ENCODE measurements at regions not wholly inside any gene's neighbourhood (a gene's known extent, or its start where the extent isn't known, plus 50 kb on each side); places are given as distances from the start of the nearest gene placed in this dataset.
"Not testable (repeated sequence)": the region's sequence is repeated elsewhere in the genome, so short reads cannot be mapped to it uniquely, and the experiment has no call there.

DNA sequence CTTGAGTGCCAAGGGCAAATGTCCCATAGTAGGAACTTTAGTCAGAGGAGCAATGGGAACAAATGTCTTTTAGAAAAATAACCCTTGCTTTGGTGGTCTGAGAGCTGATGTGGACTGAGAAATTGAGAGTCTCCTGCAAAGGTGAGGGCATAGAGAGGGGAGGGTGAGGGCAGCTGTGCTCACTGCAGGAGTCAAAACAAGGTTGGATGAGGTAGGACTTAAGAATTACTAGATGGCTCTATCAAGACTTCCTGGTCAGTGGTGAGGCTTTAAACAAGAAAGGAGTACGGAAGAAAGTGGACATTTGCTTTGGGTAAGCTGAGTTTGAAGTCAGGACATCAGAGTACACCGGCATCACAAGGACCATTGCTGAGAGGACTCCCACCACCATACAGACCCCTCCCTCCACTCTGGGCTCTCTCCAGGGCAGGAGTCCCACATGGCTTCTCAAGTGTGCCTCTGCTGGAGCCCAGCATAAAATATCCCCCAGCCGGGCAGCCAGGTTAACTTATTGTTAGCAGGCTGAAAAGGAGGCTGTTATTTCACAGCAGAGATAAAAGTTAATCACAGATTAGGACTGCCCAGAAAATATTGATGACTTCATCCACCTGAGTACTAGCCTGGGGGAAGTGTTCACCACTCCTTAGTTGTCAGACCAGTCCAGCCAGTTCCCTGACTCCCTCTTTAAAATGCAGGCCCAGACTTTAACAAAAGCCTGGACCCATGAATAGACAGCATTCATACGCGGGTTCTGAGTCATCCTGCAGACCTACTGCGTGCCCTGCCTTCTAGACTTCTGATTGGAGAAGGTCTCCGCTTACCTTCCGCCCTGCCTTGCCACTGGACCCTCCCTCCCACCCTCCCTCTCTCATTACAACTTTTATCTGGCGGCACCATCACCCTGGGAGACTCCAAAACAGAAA is 167.2 kb downstream of the BCL2L11 start:
- H3K27me3 Mint-ChIP-seq (ENCODE audit: low read depth in 3 of 3); H3K36me3 Mint-ChIP-seq; H3K27ac Mint-ChIP-seq; H3K4me1 Mint-ChIP-seq; DNase-seq; H3K9me3 Mint-ChIP-seq; H3K4me3 Mint-ChIP-seq: not testable (repeated sequence)

DNA sequence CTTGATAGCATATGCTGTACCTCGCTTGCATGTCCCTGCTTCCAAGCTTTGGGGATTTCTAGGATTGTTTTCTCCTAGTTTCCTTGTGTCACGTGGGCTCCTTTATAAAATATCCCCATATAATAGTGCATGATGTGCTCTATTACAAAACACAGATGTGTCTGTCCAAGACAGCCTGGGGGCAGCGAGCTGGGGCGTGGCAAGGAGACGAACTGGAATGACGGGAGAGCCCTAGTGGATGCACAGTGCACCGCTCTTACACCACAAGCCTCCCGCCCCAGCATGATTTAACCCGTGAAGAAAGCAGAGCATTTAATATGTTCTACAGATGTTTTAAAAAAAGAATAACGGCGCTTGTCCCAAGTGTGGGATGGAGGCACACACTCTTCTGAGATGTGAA is 169.7 kb downstream of the BCL2L11 start:
- H3K9me3 Mint-ChIP-seq; H3K27ac Mint-ChIP-seq; H3K36me3 Mint-ChIP-seq; H3K4me3 Mint-ChIP-seq; H3K27me3 Mint-ChIP-seq (ENCODE audit: low read depth in 3 of 3); H3K4me1 Mint-ChIP-seq; DNase-seq: not testable (repeated sequence)

DNA sequence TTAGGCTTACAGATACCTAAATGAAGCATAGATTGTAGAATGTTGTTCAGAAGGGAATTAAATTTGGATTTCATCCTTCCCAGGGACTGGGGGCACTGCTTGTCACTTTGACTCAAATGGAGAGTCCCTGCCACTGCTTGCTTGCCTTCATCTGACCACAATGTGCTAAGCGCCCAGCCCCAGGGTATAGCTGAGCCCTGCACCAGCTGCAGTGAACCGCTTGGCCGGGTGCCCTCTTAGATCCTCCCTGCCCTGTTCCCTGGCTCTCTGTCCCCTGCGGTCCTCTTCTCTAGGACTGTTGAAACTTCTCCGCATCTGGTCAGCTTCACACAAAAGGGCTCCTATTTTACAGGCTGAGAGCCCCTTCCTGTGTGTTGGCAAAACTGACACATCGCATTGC is 170.9 kb downstream of the BCL2L11 start:
- not testable (repeated sequence) for H3K36me3 Mint-ChIP-seq; H3K27me3 Mint-ChIP-seq (ENCODE audit: low read depth in 3 of 3); H3K4me3 Mint-ChIP-seq; DNase-seq; H3K9me3 Mint-ChIP-seq; H3K27ac Mint-ChIP-seq; H3K4me1 Mint-ChIP-seq

DNA sequence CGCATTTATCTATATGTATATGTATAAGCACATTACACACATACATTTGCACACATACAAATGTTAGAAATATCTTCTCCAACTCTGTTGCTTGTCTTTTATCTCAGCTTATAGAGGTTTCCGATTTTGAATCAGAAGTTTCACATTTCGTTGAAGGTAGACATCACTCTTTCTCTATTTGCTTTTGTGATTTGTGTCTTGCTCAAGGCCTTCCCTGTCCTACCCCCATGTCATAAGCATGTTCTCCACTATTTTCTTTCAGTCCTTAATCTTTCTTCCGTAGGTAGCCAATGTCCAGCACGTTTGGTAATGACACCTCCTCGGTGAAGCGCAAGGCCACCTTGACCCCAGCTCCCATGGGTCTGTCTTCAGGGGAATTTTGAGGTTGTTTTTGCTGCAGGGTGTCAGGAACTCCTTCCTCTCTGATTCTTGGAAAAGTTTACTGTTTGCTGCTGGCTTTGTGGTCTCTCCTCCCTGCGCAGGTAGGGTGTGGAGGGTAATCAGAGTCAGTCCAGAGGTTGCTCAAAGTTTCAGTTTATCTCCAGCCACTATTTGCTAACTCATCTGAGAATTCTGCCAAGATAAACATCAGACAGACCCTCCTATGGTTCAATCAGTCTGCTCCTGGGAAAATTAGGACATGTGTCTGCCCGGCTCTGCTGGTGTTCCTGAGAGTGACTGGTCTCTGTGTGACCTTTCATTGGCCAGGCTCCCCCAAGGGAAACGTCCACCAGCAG is 171.7 kb downstream of the BCL2L11 start:
- not testable (repeated sequence) for H3K27ac Mint-ChIP-seq; H3K4me1 Mint-ChIP-seq; H3K36me3 Mint-ChIP-seq; DNase-seq; H3K9me3 Mint-ChIP-seq; H3K4me3 Mint-ChIP-seq; H3K27me3 Mint-ChIP-seq (ENCODE audit: low read depth in 3 of 3)

DNA sequence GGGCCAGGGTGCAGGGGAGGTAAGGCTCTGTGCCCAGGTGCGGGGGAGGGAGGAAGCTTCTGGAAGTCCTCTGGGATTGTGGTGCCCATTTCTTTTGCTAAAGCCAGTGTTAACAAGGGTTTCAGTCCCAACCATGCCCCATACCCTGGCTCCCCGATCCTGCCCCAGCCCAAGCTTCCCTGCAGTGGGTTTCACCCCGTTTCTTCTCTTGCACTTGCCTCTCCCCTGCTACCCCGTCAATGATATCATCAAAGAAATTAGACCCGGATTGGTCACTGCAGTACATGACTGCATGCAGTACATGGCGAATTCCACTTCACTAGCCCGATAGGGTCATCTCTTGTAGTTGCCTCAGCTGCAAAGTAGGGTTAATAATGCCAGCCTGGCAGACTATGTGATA is 174.0 kb downstream of the BCL2L11 start:
- H3K27ac Mint-ChIP-seq; H3K4me1 Mint-ChIP-seq; H3K36me3 Mint-ChIP-seq; H3K4me3 Mint-ChIP-seq; DNase-seq; H3K27me3 Mint-ChIP-seq (ENCODE audit: low read depth in 3 of 3); H3K9me3 Mint-ChIP-seq: not testable (repeated sequence)

DNA sequence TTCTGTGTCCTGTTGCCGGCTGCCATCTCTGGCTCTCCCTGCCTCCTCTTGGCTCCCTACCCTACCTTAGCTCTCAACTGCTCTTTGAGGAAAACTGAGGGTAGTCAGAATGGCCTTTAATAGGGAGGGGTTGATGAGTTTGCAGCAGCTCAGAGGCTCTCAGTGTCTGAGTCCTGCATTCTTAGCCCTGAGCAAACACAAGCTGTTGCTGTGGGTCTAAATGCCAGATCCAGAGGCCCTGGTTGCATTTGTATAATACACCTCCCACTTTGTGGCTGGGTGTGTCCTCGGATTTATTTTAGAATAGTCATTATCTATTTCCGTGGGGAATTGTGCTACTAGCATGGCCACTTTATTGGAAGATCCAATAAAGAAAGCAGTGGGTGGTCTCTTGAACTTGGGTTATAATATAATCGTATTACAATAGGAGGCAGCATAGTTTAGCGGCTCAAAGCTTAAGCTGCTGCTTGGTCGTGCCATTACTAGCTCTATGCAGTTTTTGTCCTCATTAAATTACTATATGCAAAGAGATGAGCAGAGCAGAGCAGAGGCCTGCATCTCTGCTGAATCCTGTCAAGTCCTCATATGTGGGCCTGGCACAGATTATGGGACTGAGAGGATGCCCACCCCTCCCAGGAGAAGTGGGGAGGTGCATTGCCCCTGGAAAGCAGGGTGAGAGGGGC is 175.5 kb downstream of the BCL2L11 start:
- H3K4me3 Mint-ChIP-seq; H3K27me3 Mint-ChIP-seq (ENCODE audit: low read depth in 3 of 3); H3K4me1 Mint-ChIP-seq; H3K27ac Mint-ChIP-seq; H3K9me3 Mint-ChIP-seq; H3K36me3 Mint-ChIP-seq; DNase-seq: not testable (repeated sequence)

DNA sequence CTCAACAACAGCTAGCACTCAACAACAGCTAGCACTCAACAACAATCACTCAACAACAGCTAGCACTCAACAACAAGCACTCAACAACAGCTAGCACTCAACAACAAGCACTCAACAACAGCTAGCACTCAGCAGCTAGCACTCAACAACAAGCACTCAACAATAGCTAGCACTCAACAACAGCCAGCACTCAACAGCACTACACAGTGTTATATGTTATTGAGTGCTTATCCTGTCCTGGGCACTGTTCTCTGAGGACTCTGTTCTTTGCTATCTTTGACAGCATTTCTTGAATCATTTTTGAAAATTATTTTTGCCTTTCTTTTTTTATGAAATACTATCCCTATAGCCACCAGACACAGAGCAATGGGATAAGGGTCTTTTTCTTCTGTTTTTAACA is 176.4 kb downstream of the BCL2L11 start:
- not testable (repeated sequence) for DNase-seq; H3K36me3 Mint-ChIP-seq; H3K9me3 Mint-ChIP-seq; H3K27me3 Mint-ChIP-seq (ENCODE audit: low read depth in 3 of 3); H3K4me3 Mint-ChIP-seq; H3K4me1 Mint-ChIP-seq; H3K27ac Mint-ChIP-seq

DNA sequence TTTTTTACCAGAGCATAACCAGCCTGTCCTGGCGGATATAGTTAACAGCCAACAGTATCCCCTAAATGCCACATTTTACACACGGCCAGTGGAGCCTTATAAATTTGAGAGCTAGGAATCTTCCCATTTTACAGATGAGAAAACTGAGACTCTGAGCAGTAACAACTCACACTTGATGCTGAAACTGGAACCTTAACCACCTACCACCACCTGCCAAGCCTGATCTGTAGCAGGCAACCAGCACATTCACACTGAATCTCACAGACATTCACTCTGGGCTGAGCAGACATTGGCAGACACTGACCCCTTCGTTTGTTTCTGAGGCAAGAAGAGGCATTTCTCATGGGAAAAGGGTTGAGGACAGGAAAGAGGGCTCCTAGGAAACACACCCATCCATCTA is 178.2 kb downstream of the BCL2L11 start:
- not testable (repeated sequence) for H3K27me3 Mint-ChIP-seq (ENCODE audit: low read depth in 3 of 3); H3K4me1 Mint-ChIP-seq

DNA sequence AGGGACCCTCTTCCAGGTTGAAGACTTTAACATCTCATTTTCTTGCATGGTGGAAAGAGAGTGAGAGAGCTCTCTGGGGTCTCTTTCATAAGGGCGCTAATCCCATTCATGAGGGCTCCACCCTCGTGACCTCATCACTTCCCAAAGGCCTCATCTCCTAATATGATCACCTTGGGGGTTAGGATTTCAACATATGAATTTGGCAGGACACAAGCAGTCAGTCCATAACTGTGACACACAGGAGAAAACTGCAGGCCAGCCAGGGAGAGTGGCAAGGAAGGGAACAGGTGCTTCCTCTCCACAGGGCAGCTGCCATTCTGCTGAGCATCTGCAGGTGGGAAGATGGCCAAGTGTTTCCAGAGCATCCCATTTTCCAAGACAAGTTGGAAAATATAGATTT is 178.9 kb downstream of the BCL2L11 start:
- H3K27ac Mint-ChIP-seq; H3K4me1 Mint-ChIP-seq; H3K9me3 Mint-ChIP-seq; H3K4me3 Mint-ChIP-seq; H3K36me3 Mint-ChIP-seq; DNase-seq; H3K27me3 Mint-ChIP-seq (ENCODE audit: low read depth in 3 of 3): not testable (repeated sequence)

More for the DNA sequence above, 178.2 kb downstream of the BCL2L11 start:
- H3K27ac Mint-ChIP-seq, H3K9me3 Mint-ChIP-seq, H3K36me3 Mint-ChIP-seq, H3K4me3 Mint-ChIP-seq, DNase-seq: not testable (repeated sequence)

DNA sequence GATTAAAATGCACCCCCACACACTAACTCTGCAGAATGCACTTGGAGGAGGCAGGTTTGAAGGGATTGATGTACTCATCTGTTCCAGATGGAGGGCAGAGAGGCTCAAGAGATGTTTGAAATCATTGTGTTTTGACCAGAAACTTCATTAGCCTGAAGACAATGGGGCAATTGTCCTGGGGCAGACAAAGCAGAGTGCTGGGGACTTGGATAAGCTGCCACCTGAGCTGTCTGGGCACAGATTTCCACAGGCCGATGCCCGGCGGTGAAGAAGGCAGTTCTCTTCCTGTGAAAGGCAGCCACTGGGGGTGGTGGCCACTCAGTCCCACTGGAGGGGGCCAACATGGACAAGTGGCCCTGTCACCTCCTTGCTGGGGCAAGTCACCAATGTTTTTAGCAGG is 181.0 kb downstream of the BCL2L11 start:
- H3K27ac Mint-ChIP-seq; H3K4me1 Mint-ChIP-seq; H3K36me3 Mint-ChIP-seq; DNase-seq; H3K4me3 Mint-ChIP-seq; H3K27me3 Mint-ChIP-seq (ENCODE audit: low read depth in 3 of 3); H3K9me3 Mint-ChIP-seq: not testable (repeated sequence)

DNA sequence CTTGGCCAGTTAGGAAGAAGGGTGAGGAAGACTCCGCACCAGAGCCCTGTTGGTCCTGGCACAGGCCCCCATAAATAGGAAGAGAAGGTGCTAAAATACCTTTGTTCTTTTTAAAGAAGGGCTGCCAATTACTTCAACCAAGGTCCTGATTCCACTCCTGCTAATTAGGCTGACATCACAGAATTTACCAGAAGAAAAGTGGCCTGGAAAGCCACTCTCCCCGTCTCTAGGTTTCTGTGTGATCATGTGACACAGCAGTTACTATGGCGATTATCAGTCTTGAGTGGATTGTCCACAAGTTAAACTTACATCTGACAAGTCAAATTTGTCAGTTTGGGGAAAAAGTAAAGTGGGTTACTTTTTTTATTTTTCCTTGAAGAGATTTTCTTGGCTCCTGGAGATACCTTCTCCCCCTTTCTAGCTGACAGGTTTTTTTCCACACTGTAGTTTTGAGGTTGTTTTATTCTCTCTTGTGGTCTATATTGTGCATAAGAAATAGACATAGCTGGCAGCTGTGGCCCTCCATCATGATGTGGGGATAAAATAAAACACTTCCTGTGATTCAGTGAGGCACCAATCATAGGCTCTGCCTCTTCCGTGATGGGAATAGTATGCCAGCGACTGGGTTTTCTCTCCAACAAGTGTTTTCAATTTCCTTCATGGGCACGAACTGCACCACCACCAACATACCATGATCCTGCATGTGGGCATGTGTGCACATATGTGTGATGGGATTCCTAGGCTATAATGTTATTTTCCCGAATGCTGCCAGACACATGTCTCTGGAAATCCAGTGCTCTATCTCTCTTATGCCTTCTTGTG is 181.9 kb downstream of the BCL2L11 start:
- H3K4me3 Mint-ChIP-seq; H3K36me3 Mint-ChIP-seq; H3K4me1 Mint-ChIP-seq; H3K27ac Mint-ChIP-seq; DNase-seq; H3K9me3 Mint-ChIP-seq; H3K27me3 Mint-ChIP-seq (ENCODE audit: low read depth in 3 of 3): not testable (repeated sequence)

DNA sequence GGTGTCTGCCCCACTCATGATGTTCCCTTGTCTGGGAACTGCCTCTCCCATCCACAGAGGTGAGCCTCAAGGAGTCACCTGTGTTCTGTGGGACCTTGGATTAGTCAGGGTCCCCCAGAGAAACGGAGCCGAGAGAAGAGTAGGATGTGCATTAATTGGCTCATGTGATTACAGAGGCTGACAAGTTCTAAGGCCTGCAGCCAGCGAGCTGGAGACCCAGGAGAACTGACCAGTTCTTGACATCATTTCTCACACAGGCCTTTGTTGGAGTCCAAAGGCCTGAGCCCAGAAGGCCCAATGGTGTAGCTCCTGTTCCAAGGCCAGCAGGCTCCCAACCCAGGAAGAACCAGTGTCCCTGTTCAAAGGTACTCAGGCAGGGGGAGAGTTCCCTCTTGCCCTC is 186.6 kb downstream of the BCL2L11 start:
- not testable (repeated sequence) for H3K27me3 Mint-ChIP-seq (ENCODE audit: low read depth in 3 of 3); H3K9me3 Mint-ChIP-seq; DNase-seq; H3K4me3 Mint-ChIP-seq; H3K27ac Mint-ChIP-seq; H3K4me1 Mint-ChIP-seq; H3K36me3 Mint-ChIP-seq

DNA sequence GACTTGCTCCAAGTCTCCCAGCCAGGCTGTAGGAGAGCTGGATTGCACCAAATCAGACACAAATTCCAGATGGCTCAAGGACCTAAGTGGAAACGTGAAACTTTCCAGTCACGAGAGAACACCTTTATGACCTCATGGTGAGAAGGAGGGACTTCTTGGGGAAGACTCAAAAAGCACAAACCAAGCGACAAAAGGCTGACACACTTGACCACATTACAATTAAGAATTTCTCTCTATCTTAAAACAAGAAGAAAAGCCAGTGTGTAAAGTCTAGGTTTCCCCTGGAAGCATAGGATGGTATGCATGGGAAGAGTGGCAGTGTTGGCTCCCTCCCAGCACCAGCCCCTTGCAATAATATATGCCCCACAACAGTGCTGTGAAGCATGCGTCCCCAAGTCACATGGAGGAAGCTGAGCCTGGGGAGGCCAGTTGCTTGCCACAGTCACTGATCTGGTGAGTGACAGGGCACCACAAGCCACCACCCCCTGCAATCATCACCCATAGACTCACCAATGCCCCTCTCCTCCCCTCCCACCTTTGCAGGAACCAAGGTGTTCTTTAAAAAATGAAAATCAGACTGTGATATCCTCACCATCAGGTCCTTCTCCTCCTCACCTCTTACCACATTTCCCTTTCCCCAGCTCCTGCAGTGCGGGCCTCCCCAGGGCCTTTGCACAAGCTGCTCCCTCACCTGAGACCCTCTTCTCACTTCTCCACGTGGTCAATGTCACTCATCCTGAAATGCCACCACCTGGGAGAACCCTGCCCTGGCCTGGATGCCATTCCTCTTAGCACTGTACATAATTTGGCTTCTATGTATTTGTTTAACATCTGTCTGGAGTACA is 188.7 kb downstream of the BCL2L11 start:
- not testable (repeated sequence) for H3K9me3 Mint-ChIP-seq; H3K27me3 Mint-ChIP-seq (ENCODE audit: low read depth in 3 of 3); H3K4me3 Mint-ChIP-seq; H3K4me1 Mint-ChIP-seq; DNase-seq; H3K27ac Mint-ChIP-seq; H3K36me3 Mint-ChIP-seq

Data from immature natural killer cell (primary cell).